VCaP (cell line): ENCODE measurements at regions not wholly inside any gene's neighbourhood (a gene's known extent, or its start where the extent isn't known, plus 50 kb on each side); places are given as distances from the start of the nearest gene placed in this dataset.
"Not testable (repeated sequence)": the region's sequence is repeated elsewhere in the genome, so short reads cannot be mapped to it uniquely, and the experiment has no call there.

ENCODE experiments used
- H3K27ac ChIP-seq: fragments of 450-650 bp; 2 replicates; pipeline ENCODE4 v1.5.1; 2017
- CTCF ChIP-seq: fragments of 450-650 bp; conservative IDR thresholded peaks from 2 replicates; pipeline ENCODE4 v1.5.1; 2017; ENCODE audit warnings: mild to moderate bottlenecking, moderate library complexity

GRCh38 chr17:31736855-31737625, 122.0 kb downstream of the COPRS start:
- no peak for TF ChIP-seq CTCF

DNA sequence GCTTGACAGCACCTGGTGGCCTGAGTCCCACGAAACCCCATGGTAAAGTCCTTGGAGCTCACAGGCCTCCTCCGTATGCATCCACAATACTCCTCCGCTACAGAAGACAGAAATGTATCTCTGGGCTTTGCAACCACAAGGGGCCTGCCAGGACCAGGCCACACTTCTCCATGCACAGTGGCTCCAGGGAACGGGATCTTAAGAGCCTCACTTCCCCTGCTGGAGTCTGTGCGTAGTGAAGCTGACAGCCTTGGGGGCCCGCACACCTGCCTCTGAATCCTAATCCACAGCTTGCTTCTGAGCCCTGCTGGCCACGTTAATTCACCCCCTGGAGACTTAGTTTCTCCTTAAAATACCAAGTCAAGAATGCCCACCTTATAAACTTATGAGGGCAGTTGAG, 125.7 kb downstream of the COPRS start:
- no peak for TF ChIP-seq CTCF
- no peak overlapping the region for H3K27ac ChIP-seq

More at GRCh38 chr17:31736855-31737625, 122.0 kb downstream of the COPRS start:
- H3K27ac ChIP-seq, result no peak overlapping the region

DNA sequence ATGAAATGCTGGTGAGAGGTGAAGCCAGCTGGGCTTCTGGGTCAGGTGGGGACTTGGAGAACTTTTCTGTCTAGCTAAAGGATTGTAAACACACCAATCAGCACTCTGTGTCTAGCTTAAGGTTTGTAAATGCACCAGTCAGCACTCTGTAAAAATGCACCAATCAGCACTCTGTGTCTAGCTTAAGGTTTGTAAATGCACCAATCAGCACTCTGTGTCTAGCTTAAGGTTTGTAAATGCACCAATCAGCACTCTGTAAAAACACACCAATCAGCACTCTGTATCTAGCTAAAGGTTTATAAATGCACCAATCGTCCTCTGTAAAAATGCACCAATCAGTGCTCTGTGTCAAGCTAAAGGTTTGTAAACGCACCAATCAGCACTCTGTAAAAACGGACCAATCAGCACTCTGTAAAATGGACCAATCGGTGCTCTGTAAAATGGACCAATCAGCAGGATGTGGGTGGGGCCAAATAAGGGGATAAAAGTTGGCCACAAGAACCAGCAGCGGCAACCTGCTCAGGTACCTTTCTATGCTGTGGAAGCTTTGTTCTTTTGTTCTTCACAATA, 127.4 kb downstream of the COPRS start:
- H3K27ac ChIP-seq, result not testable (repeated sequence)

- no peak for TF ChIP-seq CTCF
- no peak overlapping the region for H3K27ac ChIP-seq
These were observed 127.9 kb downstream of the COPRS start for GRCh38 chr17:31731118-31731517.

DNA sequence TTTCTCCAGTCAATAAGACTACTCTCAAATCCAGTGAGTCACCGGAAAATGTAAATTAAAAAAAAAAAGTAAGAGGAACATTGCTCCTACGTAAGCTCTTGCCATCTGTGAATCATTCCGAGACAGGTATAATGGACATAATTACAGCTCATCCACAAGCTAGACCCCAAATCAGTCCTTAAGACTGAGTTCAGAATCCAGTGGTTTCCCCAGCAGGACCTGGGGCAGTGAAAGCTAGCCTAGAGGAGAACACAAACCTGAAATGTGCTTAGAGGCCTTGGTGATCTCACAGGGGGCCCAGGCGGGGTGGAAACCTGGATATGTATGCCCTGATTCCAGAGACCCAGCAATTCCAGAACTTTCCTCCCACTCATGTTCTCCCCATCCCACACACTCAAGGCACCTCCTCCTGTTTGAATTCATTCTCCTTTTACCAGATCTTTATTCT, 132.0 kb downstream of the COPRS start:
- no peak overlapping the region for H3K27ac ChIP-seq
- TF ChIP-seq CTCF, result no peak

DNA sequence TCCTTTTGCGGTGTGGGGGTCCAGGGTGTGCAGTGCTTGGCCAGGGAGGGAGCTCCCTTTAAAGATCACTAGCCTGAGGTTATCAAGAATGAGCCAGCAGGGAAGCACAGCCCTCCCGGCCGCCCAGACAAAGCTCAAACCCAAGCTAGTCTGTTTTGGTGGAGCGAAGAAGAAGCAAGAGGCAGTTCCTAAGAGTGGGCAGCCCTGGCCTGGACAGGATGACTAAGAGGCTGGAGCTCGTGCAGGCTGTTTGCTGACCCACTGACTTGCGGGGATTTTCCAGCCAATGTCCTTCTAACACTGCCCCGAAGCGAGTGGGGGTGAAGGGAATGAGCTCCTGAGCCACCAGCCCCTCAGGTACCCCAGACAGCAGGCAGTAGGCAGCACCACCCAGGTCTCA, 134.4 kb downstream of the COPRS start:
- H3K27ac ChIP-seq, result no peak overlapping the region
- TF ChIP-seq CTCF, result no peak

DNA sequence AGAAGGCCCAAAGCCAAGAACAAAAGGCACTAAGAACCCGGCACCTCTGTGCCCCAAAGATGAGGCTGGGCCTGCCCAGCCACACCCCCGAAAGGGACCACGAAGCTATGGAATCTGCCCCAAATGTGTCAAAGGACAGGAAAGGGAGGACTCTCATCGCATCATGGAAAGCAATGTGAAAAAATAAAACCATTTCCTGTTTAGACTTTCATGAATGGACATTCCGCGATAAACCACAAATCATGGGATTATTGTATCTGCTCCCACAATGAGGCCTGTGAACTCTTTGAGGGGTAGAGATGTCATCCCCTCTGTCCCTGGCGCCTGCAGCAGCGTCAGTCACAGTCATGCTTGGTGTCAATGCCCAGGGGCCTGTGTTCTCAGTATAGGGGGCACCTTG, 135.0 kb downstream of the COPRS start:
- no peak for TF ChIP-seq CTCF
- H3K27ac ChIP-seq, result no peak overlapping the region
